Heart left ventricle (tissue), 13 donors: ENCODE measurements at regions not wholly inside any gene's neighbourhood (a gene's known extent, or its start where the extent isn't known, plus 50 kb on each side); places are given as distances from the start of the nearest gene placed in this dataset.

ENCODE experiments used
- POLR2A ChIP-seq, 2 donors: fragments of 450-650 bp; IDR thresholded peaks; one replicate each; pipeline ENCODE4 v1.6.1; 2017; ENCODE audit warnings: antibody characterized with exemption in 2 of 2, mild to moderate bottlenecking in 2 of 2, moderate library complexity in 2 of 2
- TF ChIP-seq, protein P1 (sequence below), 12 donors: fragments of 200-600 bp; sonication (generic) in 4 of 12; IDR thresholded peaks; one replicate each; pipeline versions ENCODE4 v1.5.0 to v1.8.0; 2018 to 2022; ENCODE audit warnings: antibody characterized with exemption in 12 of 12, mild to moderate bottlenecking in 5 of 12
- donor health status: ischemic (EF 13 %, LVEDD 7.1; RV severe dilation, severe dysfunction).
- donor health status: DM: no; HTN: yes; CAD: no.
- donor health status: DM: no; HTN: no; CAD: no.
- donor health status: ischemic (EF 25% LVEDD 6.9; RV normal size, moderate dysfunction).
- donor health status: ischemic (EF 25% LVEDD 5.7; RV mildly dilated, moderate dysfunction).
- donor health status: ischemic (EF 35%, LVEDD 5.7; RV mildly dilated, moderate dysfunction).
- donor health status: nonischemic (EF 11% LVEDD 7.7; RV severe dilation, severe dysfunction).
- donor health status: DM: yes; HTN: yes; CAD: no.
- donor health status: PGD.
- donor health status: ischemic (EF 29% LVEDD 5.4; RV normal size, mild dysfunction).
- donor health status: nonischemic (EF 23%, LVEDD 6.1; RV moderate dilation, normal function).

DNA sequence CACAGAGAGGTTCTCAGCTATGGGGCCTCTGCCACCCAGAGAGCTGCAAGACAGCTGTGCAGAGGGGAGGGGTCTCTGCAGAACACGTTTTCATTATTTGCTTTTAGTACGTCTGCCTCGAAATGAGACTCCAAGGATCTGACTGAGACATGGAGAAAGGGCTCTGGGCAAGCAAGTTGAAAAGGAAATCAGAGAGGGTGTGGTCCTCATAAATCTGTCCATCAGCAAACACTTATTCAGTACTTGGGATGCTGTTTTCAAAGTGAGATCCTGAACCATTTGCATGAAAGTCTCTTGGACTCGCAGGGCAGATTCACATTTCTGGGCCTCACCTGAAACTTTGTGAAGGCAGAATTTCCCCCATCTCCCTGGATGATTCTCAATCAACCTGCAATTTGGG is 197.4 kb upstream of the GALNT2 start:
- no peak for TF ChIP-seq POLR2A (IDR thresholded peaks at IDR 0.05)
- TF ChIP-seq, protein P1, sequence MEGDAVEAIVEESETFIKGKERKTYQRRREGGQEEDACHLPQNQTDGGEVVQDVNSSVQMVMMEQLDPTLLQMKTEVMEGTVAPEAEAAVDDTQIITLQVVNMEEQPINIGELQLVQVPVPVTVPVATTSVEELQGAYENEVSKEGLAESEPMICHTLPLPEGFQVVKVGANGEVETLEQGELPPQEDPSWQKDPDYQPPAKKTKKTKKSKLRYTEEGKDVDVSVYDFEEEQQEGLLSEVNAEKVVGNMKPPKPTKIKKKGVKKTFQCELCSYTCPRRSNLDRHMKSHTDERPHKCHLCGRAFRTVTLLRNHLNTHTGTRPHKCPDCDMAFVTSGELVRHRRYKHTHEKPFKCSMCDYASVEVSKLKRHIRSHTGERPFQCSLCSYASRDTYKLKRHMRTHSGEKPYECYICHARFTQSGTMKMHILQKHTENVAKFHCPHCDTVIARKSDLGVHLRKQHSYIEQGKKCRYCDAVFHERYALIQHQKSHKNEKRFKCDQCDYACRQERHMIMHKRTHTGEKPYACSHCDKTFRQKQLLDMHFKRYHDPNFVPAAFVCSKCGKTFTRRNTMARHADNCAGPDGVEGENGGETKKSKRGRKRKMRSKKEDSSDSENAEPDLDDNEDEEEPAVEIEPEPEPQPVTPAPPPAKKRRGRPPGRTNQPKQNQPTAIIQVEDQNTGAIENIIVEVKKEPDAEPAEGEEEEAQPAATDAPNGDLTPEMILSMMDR (IDR thresholded peaks at IDR 0.05): no peak
